Kidney (tissue), 13 donors: ENCODE measurements at regions not wholly inside any gene's neighbourhood (a gene's known extent, or its start where the extent isn't known, plus 50 kb on each side); places are given as distances from the start of the nearest gene placed in this dataset.
A peak's percentile ranks its signal among the peaks of the same experiment; 100 is the strongest.

Experiments used
- DNase-seq, 5 donors: peaks; one replicate each; pipeline ENCODE4 v3.0.0-alpha.2; 2013 to 2020
- FAIRE-seq: peaks from 2 replicates; lab custom pipeline; 2012; peaks lifted over from hg19 to GRCh38; lab: Jason Lieb, UNC
- H3K27ac ChIP-seq, 2 donors: one replicate each; pipeline ENCODE4 v1.7.0; 2013; ENCODE audit warnings: low read depth in 2 of 2, low read length in 2 of 2, inconsistent platforms in 1 of 2
- H3K27me3 ChIP-seq: one replicate; pipeline ENCODE4 v1.7.1; 2013; ENCODE audit warnings: low read length, inconsistent platforms; ENCODE audit not compliant: control insufficient read depth, insufficient read depth
- H3K36me3 ChIP-seq, 3 donors: one replicate each; pipeline versions ENCODE4 v1.7.0 to v1.7.1; 2013; ENCODE audit warnings: low read length in 3 of 3, control low read depth in 1 of 3, inconsistent platforms in 1 of 3; ENCODE audit not compliant: insufficient read depth in 3 of 3, control insufficient read depth in 2 of 3
- H3K4me1 ChIP-seq, 3 donors: one replicate each; pipeline versions ENCODE4 v1.7.0 to v1.7.1; 2013; ENCODE audit warnings: low read length in 3 of 3, inconsistent platforms in 1 of 3, low read depth in 1 of 3; ENCODE audit not compliant: control insufficient read depth in 2 of 3, insufficient read depth in 2 of 3
- H3K4me3 ChIP-seq, 3 donors: one replicate each; pipeline versions ENCODE4 v1.7.0 to v1.8.1; 2013; ENCODE audit warnings: low read length in 3 of 3, control low read depth in 1 of 3, inconsistent platforms in 1 of 3
- H3K9ac ChIP-seq, 3 donors: one replicate each; pipeline versions ENCODE4 v1.7.0 to v1.7.1; 2013; ENCODE audit warnings: low read length in 3 of 3, control low read depth in 1 of 3, inconsistent platforms in 1 of 3
- H3K9me3 ChIP-seq, 3 donors: one replicate each; pipeline versions ENCODE4 v1.7.0 to v1.7.1; 2013; ENCODE audit warnings: low read length in 3 of 3, control low read depth in 1 of 3, inconsistent platforms in 1 of 3; ENCODE audit not compliant: control insufficient read depth in 2 of 3, insufficient read depth in 1 of 3
- intact Hi-C: fragments of 100-400 bp; cut with DNase I; formaldehyde crosslinking; loops from one replicate; pipeline ENCODE4 v1.11.1; 2022
- TF ChIP-seq, protein P1 (sequence below): IDR thresholded peaks from 3 replicates; pipeline ENCODE4 v1.5.1; 2012; ENCODE audit warnings: mild to moderate bottlenecking, moderate library complexity, borderline replicate concordance; ENCODE audit not compliant: insufficient read depth; ENCODE audit errors: extremely low read depth
- donor health status: control.
- donor health status: control.
- donor health status: control.
- donor health status: control.
- donor health status: control.
- donor health status: DM: yes; HTN: yes; CAD: no.
- donor health status: Normal renal cell carcinoma (clear cell type).

DNA sequence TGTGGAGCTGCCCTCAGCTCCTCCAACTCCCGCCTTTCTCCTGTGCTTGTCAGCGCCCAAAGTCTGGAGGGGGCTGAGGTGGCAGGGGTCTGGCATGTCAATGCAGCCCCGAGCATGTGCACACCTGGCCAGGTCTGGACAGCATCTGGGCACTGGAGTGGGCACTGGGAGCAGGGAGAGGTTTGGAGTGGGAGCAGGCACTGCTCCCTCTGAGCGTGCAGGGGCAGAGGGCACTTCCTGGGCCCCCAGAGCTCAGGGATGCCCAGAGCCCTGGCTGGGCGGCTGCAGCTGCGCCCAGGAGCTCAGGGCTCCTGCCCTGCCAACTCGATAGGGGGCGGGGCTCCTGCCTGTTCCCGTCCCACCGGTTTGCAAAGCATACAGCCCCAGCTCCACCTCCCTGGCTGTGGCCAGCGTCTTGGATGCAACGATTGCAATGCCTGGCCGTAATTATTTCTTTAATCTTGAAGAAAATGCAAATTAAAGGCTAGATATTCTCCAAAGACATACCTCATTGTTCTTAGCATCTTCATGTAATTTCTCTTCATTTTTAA lies 57.4 kb upstream of the LDAH start:
- no peaks in the 10 kb centered on the region for H3K4me1 ChIP-seq
- intact Hi-C loops, result no loop called here

GRCh38 chr2:20879221-20879620 lies 56.3 kb upstream of the LDAH start:
- DNase-seq (no peak), FAIRE-seq (no peak)
- Histone ChIP-seq H3K4me1 (no peaks in the 10 kb centered on the region), H3K9me3 (peaks cover 0 to 3% (median 0%) of the 10 kb centered on the region in 3 donors), H3K36me3 (no peaks in the 10 kb centered on the region), H3K9ac (no peak overlapping the region), H3K27me3 (no peaks in the 10 kb centered on the region), H3K27ac (no peak overlapping the region), H3K4me3 (no peak overlapping the region)
- intact Hi-C loops, result no loop called here
- TF ChIP-seq, protein P1, sequence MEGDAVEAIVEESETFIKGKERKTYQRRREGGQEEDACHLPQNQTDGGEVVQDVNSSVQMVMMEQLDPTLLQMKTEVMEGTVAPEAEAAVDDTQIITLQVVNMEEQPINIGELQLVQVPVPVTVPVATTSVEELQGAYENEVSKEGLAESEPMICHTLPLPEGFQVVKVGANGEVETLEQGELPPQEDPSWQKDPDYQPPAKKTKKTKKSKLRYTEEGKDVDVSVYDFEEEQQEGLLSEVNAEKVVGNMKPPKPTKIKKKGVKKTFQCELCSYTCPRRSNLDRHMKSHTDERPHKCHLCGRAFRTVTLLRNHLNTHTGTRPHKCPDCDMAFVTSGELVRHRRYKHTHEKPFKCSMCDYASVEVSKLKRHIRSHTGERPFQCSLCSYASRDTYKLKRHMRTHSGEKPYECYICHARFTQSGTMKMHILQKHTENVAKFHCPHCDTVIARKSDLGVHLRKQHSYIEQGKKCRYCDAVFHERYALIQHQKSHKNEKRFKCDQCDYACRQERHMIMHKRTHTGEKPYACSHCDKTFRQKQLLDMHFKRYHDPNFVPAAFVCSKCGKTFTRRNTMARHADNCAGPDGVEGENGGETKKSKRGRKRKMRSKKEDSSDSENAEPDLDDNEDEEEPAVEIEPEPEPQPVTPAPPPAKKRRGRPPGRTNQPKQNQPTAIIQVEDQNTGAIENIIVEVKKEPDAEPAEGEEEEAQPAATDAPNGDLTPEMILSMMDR, result no peak

More for the DNA sequence above, 57.4 kb upstream of the LDAH start:
- Histone ChIP-seq H3K36me3 (no peaks in the 10 kb centered on the region), H3K27me3 (no peaks in the 10 kb centered on the region), H3K27ac (no peak overlapping the region), H3K9me3 (peaks cover 0 to 3% (median 0%) of the 10 kb centered on the region in 3 donors), H3K9ac (no peak overlapping the region), H3K4me3 (no peak overlapping the region)
- DNase-seq (no peak), FAIRE-seq (no peak)
- TF ChIP-seq, protein P1, result no peak

DNA sequence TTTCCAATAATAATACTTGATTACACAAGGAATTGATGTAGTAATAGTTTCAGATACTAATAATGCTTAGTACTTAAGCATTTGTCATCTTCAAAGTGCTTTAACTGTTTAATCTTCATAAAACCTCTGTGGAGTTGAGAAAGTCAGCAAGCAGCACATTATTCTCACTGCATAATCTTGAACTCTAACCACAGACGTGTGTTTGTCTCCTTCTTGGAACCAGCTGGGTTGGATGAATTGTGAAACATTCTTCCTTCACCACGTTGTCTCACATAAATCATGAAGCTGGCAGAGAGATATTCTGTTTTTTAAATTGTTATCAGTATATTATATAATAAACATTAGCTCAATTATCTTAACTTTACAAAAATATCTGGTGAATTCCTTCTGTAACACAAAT lies 55.1 kb upstream of the LDAH start:
- FAIRE-seq (no peak), DNase-seq (peak in 1 of 5 donors; percentile 10)
- TF ChIP-seq, protein P1, result no peak
- Histone ChIP-seq H3K9me3 (peaks cover 0 to 3% (median 0%) of the 10 kb centered on the region in 3 donors), H3K9ac (no peak overlapping the region), H3K4me3 (no peak overlapping the region), H3K4me1 (no peaks in the 10 kb centered on the region), H3K27ac (no peak overlapping the region), H3K36me3 (no peaks in the 10 kb centered on the region), H3K27me3 (no peaks in the 10 kb centered on the region)
- intact Hi-C loops, result no loop called here
